ENCODE measurements at regions not wholly inside any gene's neighbourhood (a gene's known extent, or its start where the extent isn't known, plus 50 kb on each side); places are given as distances from the start of the nearest gene placed in this dataset.
"Not testable (repeated sequence)": the region's sequence is repeated elsewhere in the genome, so short reads cannot be mapped to it uniquely, and the experiment has no call there.

DNA sequence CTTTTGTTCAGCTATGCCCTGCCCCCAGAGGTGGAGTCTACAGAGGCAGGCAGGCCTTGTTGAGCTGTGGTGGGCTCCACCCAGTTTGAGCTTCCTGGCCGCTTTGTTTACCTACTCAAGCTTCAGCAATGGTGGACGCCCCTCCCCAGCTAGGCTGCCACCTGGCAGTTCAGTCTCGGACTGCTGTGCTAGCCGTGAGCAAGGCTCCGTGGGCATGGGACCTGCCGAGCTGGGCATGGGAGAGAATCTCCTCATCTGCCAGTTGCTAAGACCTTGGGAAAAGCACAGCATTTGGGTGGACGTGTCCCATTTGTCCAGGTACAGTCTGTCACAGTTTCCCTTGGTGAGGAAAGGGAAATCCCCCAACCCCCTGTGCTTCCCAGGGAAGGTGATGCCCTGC is 270.0 kb upstream of the TCERG1L start:
- TF ChIP-seq, protein P1, sequence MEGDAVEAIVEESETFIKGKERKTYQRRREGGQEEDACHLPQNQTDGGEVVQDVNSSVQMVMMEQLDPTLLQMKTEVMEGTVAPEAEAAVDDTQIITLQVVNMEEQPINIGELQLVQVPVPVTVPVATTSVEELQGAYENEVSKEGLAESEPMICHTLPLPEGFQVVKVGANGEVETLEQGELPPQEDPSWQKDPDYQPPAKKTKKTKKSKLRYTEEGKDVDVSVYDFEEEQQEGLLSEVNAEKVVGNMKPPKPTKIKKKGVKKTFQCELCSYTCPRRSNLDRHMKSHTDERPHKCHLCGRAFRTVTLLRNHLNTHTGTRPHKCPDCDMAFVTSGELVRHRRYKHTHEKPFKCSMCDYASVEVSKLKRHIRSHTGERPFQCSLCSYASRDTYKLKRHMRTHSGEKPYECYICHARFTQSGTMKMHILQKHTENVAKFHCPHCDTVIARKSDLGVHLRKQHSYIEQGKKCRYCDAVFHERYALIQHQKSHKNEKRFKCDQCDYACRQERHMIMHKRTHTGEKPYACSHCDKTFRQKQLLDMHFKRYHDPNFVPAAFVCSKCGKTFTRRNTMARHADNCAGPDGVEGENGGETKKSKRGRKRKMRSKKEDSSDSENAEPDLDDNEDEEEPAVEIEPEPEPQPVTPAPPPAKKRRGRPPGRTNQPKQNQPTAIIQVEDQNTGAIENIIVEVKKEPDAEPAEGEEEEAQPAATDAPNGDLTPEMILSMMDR (IDR thresholded peaks at IDR 0.05) = not testable (repeated sequence)
- not testable (repeated sequence) for TF ChIP-seq POLR2A, POLR2AphosphoS5 (IDR thresholded peaks at IDR 0.05)
